Naive B cell (primary cell): ENCODE measurements at regions not wholly inside any gene's neighbourhood (a gene's known extent, or its start where the extent isn't known, plus 50 kb on each side); places are given as distances from the start of the nearest gene placed in this dataset.
"Not testable (repeated sequence)": the region's sequence is repeated elsewhere in the genome, so short reads cannot be mapped to it uniquely, and the experiment has no call there.

Source experiments
- ATAC-seq, 2 donors: fragments of 150-1000 bp; cut with Tn5 transposase; 2 replicates each; pipeline ENCODE4 v1.10.0; 2021; ENCODE audit warnings: low read depth in 2 of 2, mild to moderate bottlenecking in 2 of 2, moderate library complexity in 2 of 2
- DNase-seq: peaks from one replicate; pipeline ENCODE4 v3.0.0; 2022
- H3K27ac Mint-ChIP-seq, 6 donors: one replicate each; pipeline ENCODE4 v1.8.0; 2020 to 2022; ENCODE audit warnings: mild to moderate bottlenecking in 6 of 6, mixed read lengths in 6 of 6, moderate library complexity in 5 of 6, inconsistent platforms in 2 of 6
- H3K27me3 Mint-ChIP-seq, 3 donors: one replicate each; pipeline ENCODE4 v1.8.0; 2021 to 2022; ENCODE audit warnings: mixed read lengths in 3 of 3, mild to moderate bottlenecking in 1 of 3
- H3K36me3 Mint-ChIP-seq, 2 donors: one replicate each; pipeline ENCODE4 v1.8.0; 2020 to 2022; ENCODE audit warnings: mixed read lengths in 2 of 2, inconsistent platforms in 1 of 2, mild to moderate bottlenecking in 1 of 2
- H3K4me1 Mint-ChIP-seq, 3 donors: one replicate each; pipeline ENCODE4 v1.8.0; 2020 to 2022; ENCODE audit warnings: mixed read lengths in 3 of 3, inconsistent platforms in 1 of 3, mild to moderate bottlenecking in 1 of 3, moderate library complexity in 1 of 3
- H3K4me3 Mint-ChIP-seq, 8 donors: one replicate each; pipeline ENCODE4 v1.8.0; 2020 to 2022; ENCODE audit warnings: mild to moderate bottlenecking in 8 of 8, mixed read lengths in 8 of 8, moderate library complexity in 8 of 8, inconsistent platforms in 2 of 8
- H3K9me3 Mint-ChIP-seq, 7 donors: one replicate each; pipeline ENCODE4 v1.8.0; 2020 to 2022; ENCODE audit warnings: mixed read lengths in 7 of 7, mild to moderate bottlenecking in 5 of 7, inconsistent platforms in 2 of 7, moderate library complexity in 1 of 7

- H3K9me3 Mint-ChIP-seq, result peaks cover 2 to 12% (median 8%) of the 10 kb centered on the region in 7 donors
- no peak overlapping the region for H3K27ac Mint-ChIP-seq
- no peak overlapping the region for H3K4me3 Mint-ChIP-seq
- no peaks in the 10 kb centered on the region for H3K36me3 Mint-ChIP-seq
- ATAC-seq (no peak), DNase-seq (no peak)
- H3K4me1 Mint-ChIP-seq, result no peaks in the 10 kb centered on the region
- H3K27me3 Mint-ChIP-seq, result no peaks in the 10 kb centered on the region
These were observed 1545.5 kb upstream of the DDX18 start for GRCh38 chr2:116269040-116269439.

DNA sequence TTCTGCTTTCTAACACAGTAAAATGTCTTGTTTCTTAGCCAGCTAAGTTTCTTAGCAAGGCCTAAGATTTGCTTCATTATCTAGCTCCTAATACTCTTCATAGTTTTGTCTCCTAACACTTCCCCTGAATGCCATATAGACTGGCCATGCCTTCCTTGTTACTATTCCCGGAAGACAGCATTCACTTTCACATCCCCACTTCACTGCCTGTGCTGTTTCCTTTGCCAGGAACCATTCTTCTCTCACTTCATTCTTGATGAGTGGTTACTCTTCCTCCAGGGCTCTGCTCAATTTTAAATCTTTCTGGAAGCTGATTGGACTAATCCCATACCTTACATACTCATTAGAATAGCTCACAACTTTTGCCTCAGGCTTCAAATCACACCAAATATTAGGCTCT is 1510.2 kb upstream of the DDX18 start:
- H3K36me3 Mint-ChIP-seq, result no peaks in the 10 kb centered on the region
- H3K27me3 Mint-ChIP-seq, result no peaks in the 10 kb centered on the region
- H3K9me3 Mint-ChIP-seq, result peaks cover 0 to 3% (median 0%) of the 10 kb centered on the region in 7 donors
- no peak overlapping the region for H3K27ac Mint-ChIP-seq
- no peaks in the 10 kb centered on the region for H3K4me1 Mint-ChIP-seq
- ATAC-seq (no peak), DNase-seq (no peak)
- no peak overlapping the region for H3K4me3 Mint-ChIP-seq

DNA sequence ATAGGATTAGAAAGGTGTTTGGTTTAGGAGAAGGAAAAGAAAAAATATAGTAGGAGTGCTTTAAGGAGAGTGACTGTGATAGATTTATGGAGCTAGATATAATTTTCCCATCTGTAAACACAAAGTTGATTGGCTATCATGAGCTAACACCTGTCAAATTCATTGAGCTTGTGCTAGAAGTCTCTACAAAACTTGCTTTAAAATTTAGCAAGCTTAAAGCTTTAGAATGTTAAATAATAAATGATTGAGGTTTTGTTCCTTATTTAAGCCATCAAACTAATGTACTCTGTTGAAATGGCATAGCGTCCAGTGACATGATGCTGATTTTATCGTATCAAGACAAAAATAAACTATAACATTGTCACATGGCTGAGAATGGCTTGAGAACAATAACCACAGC is 1497.4 kb upstream of the DDX18 start:
- DNase-seq (no peak), ATAC-seq (no peak)
- no peaks in the 10 kb centered on the region for H3K36me3 Mint-ChIP-seq
- no peak overlapping the region for H3K27ac Mint-ChIP-seq
- H3K4me3 Mint-ChIP-seq, result no peak overlapping the region
- no peaks in the 10 kb centered on the region for H3K27me3 Mint-ChIP-seq
- no peaks in the 10 kb centered on the region for H3K4me1 Mint-ChIP-seq
- H3K9me3 Mint-ChIP-seq, result peaks cover 0 to 18% (median 0%) of the 10 kb centered on the region in 7 donors

DNA sequence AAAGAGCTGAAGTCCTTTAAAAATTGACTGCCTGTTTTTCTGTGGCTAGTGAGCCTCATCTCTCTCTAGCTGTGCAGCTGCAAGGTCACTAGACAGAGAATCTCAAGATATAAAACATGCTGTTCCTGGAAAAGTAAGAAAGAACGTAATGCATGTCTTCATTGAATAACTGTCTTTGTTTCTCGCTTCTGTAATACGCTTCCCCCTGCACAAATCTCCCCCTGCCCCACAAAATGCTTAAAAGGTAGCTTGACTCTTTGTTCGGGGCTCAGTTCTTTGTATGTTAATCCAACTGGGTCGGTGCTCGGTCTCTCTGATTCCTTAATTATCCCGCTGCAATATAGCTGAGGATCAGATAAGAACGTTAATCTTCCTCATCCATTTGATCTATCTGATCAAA is 1495.9 kb upstream of the DDX18 start:
- H3K4me3 Mint-ChIP-seq, H3K27me3 Mint-ChIP-seq, ATAC-seq, H3K4me1 Mint-ChIP-seq, DNase-seq, H3K27ac Mint-ChIP-seq, H3K36me3 Mint-ChIP-seq: not testable (repeated sequence)
- H3K9me3 Mint-ChIP-seq, result peaks cover 0 to 18% (median 0%) of the 10 kb centered on the region in 7 donors

GRCh38 chr2:116319001-116319400 is 1495.5 kb upstream of the DDX18 start:
- peaks cover 0 to 22% (median under 1%) of the 10 kb centered on the region in 7 donors for H3K9me3 Mint-ChIP-seq
- no peak overlapping the region for H3K27ac Mint-ChIP-seq
- no peak overlapping the region for H3K4me3 Mint-ChIP-seq
- H3K4me1 Mint-ChIP-seq, result no peaks in the 10 kb centered on the region
- H3K27me3 Mint-ChIP-seq, result no peaks in the 10 kb centered on the region
- H3K36me3 Mint-ChIP-seq, result no peaks in the 10 kb centered on the region
- no peak for DNase-seq
- ATAC-seq, result no peak

DNA sequence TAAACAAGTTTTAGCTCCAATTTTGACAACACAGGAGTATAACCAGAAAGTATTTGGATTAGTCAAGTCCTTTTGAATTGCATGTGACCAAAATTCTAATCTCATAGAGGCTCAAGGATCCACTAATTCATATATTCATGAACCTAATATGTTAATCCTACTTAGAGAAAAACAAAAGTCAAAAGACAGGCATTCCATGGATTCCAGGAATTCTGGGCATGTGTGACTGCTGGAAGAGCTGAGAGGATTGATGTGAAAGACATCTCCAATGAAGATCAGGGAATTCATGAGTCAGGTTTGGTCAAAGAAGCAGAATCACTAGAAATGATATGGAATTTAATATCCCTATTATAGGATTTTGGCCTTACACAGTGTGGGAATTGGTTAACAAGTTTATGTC is 1494.6 kb upstream of the DDX18 start:
- Mint-ChIP-seq H3K27me3 (no peaks in the 10 kb centered on the region), H3K4me3 (no peak overlapping the region), H3K36me3 (no peaks in the 10 kb centered on the region), H3K9me3 (peaks cover 0 to 18% (median 2%) of the 10 kb centered on the region in 7 donors), H3K27ac (no peak overlapping the region), H3K4me1 (no peaks in the 10 kb centered on the region)
- no peak for ATAC-seq
- no peak for DNase-seq

GRCh38 chr2:116329280-116329679 is 1485.2 kb upstream of the DDX18 start:
- peaks cover 5 to 12% (median 10%) of the 10 kb centered on the region in 7 donors for H3K9me3 Mint-ChIP-seq
- H3K36me3 Mint-ChIP-seq, result no peaks in the 10 kb centered on the region
- no peak for ATAC-seq

GRCh38 chr2:116340690-116341089 is 1473.8 kb upstream of the DDX18 start:
- Mint-ChIP-seq H3K9me3 (peaks cover 0 to 10% (median 6%) of the 10 kb centered on the region in 7 donors), H3K27ac (no peak overlapping the region), H3K36me3 (no peaks in the 10 kb centered on the region), H3K4me1 (no peaks in the 10 kb centered on the region), H3K27me3 (no peaks in the 10 kb centered on the region), H3K4me3 (no peak overlapping the region)
- ATAC-seq (no peak), DNase-seq (no peak)

More at GRCh38 chr2:116329280-116329679, 1485.2 kb upstream of the DDX18 start:
- Mint-ChIP-seq H3K27me3 (no peaks in the 10 kb centered on the region), H3K4me1 (no peaks in the 10 kb centered on the region), H3K4me3 (no peak overlapping the region), H3K27ac (no peak overlapping the region)
- DNase-seq, result no peak

DNA sequence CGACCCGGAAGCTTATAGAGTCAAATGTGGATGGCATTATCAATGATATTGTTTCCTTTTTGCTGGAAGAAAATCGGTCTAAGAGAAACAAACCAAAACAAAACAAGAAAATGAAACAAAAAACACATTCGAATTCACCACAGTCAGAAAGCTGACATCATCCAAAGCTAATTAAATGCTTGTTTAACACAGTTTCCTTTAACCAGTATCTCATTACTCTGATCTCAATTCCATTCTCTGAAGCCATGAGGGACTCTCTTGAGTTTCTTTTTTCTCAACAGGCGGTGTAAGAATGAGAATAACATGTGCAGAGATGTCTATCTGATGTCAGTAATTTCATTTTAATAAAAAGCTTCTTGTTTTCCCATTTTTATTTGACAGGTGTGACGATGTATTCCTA is 1448.3 kb upstream of the DDX18 start:
- no peak for ATAC-seq
- Mint-ChIP-seq H3K4me1 (no peaks in the 10 kb centered on the region), H3K27ac (no peak overlapping the region), H3K27me3 (no peaks in the 10 kb centered on the region), H3K36me3 (no peaks in the 10 kb centered on the region), H3K4me3 (no peak overlapping the region), H3K9me3 (peaks cover 0 to 19% (median 9%) of the 10 kb centered on the region in 7 donors)
- DNase-seq, result no peak

- no peaks in the 10 kb centered on the region for H3K4me1 Mint-ChIP-seq
- peaks cover 0 to 29% (median 4%) of the 10 kb centered on the region in 7 donors for H3K9me3 Mint-ChIP-seq
- H3K36me3 Mint-ChIP-seq, result no peaks in the 10 kb centered on the region
- no peak for ATAC-seq
- H3K4me3 Mint-ChIP-seq, result no peak overlapping the region
- H3K27me3 Mint-ChIP-seq, result no peaks in the 10 kb centered on the region
- H3K27ac Mint-ChIP-seq, result no peak overlapping the region
- no peak for DNase-seq
These were observed 1435.7 kb upstream of the DDX18 start for GRCh38 chr2:116378786-116379185.

- ATAC-seq (no peak), DNase-seq (no peak)
- peaks cover 0 to 20% (median 4%) of the 10 kb centered on the region in 7 donors for H3K9me3 Mint-ChIP-seq
- no peaks in the 10 kb centered on the region for H3K36me3 Mint-ChIP-seq
- no peaks in the 10 kb centered on the region for H3K4me1 Mint-ChIP-seq
- H3K27ac Mint-ChIP-seq, result no peak overlapping the region
- no peaks in the 10 kb centered on the region for H3K27me3 Mint-ChIP-seq
- H3K4me3 Mint-ChIP-seq, result no peak overlapping the region
These were observed 1403.3 kb upstream of the DDX18 start for GRCh38 chr2:116411211-116411610.

DNA sequence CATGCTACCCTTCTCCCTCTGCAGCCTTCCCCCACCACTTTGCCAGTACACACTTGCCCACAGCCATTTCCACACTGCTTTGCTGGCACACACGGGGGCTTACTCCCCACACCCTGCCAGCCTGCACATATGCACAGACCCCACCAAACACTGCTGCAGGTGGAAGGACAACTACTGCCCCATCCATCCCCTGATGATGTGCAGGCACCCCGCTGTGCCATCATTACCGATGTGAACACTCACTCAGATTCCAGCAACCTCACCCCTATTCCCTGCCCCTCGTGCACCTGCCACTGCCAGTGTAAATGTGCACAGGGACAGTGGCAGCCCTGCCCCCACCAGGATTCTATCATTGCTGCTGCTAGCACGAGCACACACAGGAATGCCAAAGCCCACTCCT is 1400.8 kb upstream of the DDX18 start:
- Mint-ChIP-seq H3K9me3 (peaks cover 3 to 15% (median 8%) of the 10 kb centered on the region in 7 donors), H3K36me3 (no peaks in the 10 kb centered on the region), H3K4me3 (no peak overlapping the region), H3K27ac (no peak overlapping the region), H3K4me1 (no peaks in the 10 kb centered on the region), H3K27me3 (no peaks in the 10 kb centered on the region)
- DNase-seq (no peak), ATAC-seq (no peak)

DNA sequence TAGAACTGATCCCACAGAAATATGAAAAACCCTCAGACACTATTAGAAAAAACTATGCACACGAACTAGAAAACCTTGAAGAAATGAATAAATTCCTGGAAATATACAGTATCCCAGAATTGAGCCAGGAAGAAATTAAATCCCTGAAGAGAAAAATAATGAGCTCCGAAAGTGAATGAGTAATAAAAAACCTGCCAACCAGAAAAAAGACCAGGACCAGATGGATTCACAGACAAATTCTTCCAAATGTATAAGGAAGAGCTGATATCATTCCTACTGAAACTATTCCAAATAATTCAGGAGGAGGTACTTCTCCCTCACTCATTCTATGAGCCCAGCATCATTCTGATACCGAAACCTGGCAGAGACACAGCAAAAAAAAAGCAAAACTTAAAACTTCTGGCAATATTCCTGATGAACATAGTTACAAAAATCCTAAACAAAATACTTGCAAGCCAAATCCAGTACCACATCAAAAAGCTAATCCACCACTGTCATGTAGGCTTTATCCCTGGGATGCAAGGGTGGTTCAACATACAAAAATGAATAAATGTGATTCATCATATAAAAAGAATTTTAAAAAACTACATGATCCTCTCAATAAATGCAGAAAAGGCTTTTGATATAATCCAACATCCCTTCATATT is 1397.6 kb upstream of the DDX18 start:
- Mint-ChIP-seq H3K36me3 (no peaks in the 10 kb centered on the region), H3K9me3 (peaks cover 3 to 20% (median 8%) of the 10 kb centered on the region in 7 donors), H3K4me1 (no peaks in the 10 kb centered on the region), H3K27ac (no peak overlapping the region), H3K4me3 (no peak overlapping the region), H3K27me3 (no peaks in the 10 kb centered on the region)
- DNase-seq (no peak), ATAC-seq (no peak)

DNA sequence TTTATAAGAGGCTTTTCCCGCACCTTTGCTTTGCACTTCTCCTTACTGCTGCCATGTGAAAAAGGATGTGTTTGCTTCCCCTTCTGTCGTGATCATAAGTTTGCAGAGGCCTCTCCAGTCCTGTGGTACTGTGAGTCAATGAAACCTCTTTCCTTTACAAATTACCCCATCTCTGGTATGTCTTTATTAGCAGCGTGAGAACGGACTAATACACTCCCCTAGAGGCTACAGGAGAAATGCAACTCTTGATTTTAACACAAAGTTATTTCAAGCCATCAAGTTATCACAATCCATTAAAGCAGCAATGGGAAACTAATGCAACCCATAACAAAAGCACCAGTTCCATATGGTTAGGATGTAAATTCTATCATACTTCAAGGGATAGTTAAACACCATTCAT is 1378.8 kb upstream of the DDX18 start:
- H3K36me3 Mint-ChIP-seq, result no peaks in the 10 kb centered on the region
- DNase-seq, result no peak
- H3K4me3 Mint-ChIP-seq, result no peak overlapping the region
- H3K4me1 Mint-ChIP-seq, result no peaks in the 10 kb centered on the region
- H3K9me3 Mint-ChIP-seq, result peaks cover 0 to 12% (median 7%) of the 10 kb centered on the region in 7 donors
- H3K27ac Mint-ChIP-seq, result no peak overlapping the region
- no peaks in the 10 kb centered on the region for H3K27me3 Mint-ChIP-seq
- ATAC-seq, result no peak
